Activated B cell treated with CpG ODN at 0.5 μM for 24 hours (primary cell): ENCODE measurements at regions not wholly inside any gene's neighbourhood (a gene's known extent, or its start where the extent isn't known, plus 50 kb on each side); places are given as distances from the start of the nearest gene placed in this dataset.

Source experiments
- ATAC-seq: fragments of 200-7000 bp; cut with Tn5 transposase; one replicate; pipeline ENCODE4 v1.10.0; 2021; ENCODE audit warnings: low read depth, mild to moderate bottlenecking, moderate library complexity
- CTCF ChIA-PET: fragments of 350-600 bp; sonication (Branson Sonifier 250); formaldehyde crosslinking; loops from one replicate; lab custom pipeline; 2021; ENCODE audit warnings: antibody characterized with exemption; lab: Charles Lee
- POLR2A ChIA-PET: fragments of 350-600 bp; sonication (Branson Sonifier 250); formaldehyde crosslinking; loops from one replicate; lab custom pipeline; 2021; ENCODE audit warnings: antibody characterized with exemption; lab: Charles Lee
- DNase-seq: peaks from one replicate; pipeline ENCODE4 v3.0.0; 2022
- H3K27ac Mint-ChIP-seq: one replicate; pipeline ENCODE4 v1.8.0; 2020; ENCODE audit warnings: mixed read lengths
- H3K27me3 Mint-ChIP-seq: one replicate; pipeline ENCODE4 v1.8.0; 2021; ENCODE audit warnings: mixed read lengths
- H3K36me3 Mint-ChIP-seq: one replicate; pipeline ENCODE4 v1.8.0; 2021; ENCODE audit warnings: low read depth, mixed read lengths
- H3K4me1 Mint-ChIP-seq: one replicate; pipeline ENCODE4 v1.8.0; 2021; ENCODE audit warnings: mixed read lengths
- H3K4me3 Mint-ChIP-seq: one replicate; pipeline ENCODE4 v1.8.0; 2020; ENCODE audit warnings: mild to moderate bottlenecking, mixed read lengths
- H3K9me3 Mint-ChIP-seq: one replicate; pipeline ENCODE4 v1.8.0; 2020; ENCODE audit warnings: mixed read lengths
- intact Hi-C: fragments of 100-400 bp; cut with micrococcal nuclease; formaldehyde crosslinking; loops from one replicate; pipeline ENCODE4 v1.15.1; 2024
- TF ChIP-seq, protein P1 (sequence below): fragments of 200-600 bp; IDR thresholded peaks from one replicate; pipeline ENCODE4 v1.8.0; 2022; ENCODE audit warnings: antibody characterized with exemption, mild to moderate bottlenecking

DNA sequence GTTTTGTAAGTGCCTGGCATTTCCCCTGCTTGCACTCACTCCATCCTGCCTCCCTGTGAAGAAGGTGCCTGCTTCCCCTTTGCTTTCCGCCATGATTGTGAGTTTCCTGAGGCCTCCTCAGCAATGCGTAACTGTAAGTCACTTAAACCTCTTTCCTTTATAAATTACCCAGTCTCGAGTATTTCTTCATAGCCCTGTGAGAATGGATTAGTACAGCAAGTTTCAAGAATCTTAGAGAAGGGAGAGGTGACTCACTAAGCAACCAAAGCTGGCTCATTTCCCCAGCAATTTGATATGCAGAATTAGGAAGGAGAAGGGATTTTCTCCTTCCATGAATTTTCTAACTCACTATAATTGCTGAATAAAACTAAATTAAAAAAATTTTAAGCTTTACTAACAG lies 251.0 kb upstream of the FOXG1 start:
- ChIA-PET CTCF (no interaction called here), POLR2A (no interaction called here)
- no peaks in the 10 kb centered on the region for H3K4me1 Mint-ChIP-seq
- H3K27ac Mint-ChIP-seq: no peak overlapping the region
- no peaks in the 10 kb centered on the region for H3K36me3 Mint-ChIP-seq
- ATAC-seq (no peak), DNase-seq (no peak)
- TF ChIP-seq, protein P1, sequence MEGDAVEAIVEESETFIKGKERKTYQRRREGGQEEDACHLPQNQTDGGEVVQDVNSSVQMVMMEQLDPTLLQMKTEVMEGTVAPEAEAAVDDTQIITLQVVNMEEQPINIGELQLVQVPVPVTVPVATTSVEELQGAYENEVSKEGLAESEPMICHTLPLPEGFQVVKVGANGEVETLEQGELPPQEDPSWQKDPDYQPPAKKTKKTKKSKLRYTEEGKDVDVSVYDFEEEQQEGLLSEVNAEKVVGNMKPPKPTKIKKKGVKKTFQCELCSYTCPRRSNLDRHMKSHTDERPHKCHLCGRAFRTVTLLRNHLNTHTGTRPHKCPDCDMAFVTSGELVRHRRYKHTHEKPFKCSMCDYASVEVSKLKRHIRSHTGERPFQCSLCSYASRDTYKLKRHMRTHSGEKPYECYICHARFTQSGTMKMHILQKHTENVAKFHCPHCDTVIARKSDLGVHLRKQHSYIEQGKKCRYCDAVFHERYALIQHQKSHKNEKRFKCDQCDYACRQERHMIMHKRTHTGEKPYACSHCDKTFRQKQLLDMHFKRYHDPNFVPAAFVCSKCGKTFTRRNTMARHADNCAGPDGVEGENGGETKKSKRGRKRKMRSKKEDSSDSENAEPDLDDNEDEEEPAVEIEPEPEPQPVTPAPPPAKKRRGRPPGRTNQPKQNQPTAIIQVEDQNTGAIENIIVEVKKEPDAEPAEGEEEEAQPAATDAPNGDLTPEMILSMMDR: no peak
- peaks cover 14% of the 10 kb centered on the region for H3K9me3 Mint-ChIP-seq
- no peak overlapping the region for H3K4me3 Mint-ChIP-seq
- intact Hi-C loops: no loop called here
- H3K27me3 Mint-ChIP-seq: no peaks in the 10 kb centered on the region

DNA sequence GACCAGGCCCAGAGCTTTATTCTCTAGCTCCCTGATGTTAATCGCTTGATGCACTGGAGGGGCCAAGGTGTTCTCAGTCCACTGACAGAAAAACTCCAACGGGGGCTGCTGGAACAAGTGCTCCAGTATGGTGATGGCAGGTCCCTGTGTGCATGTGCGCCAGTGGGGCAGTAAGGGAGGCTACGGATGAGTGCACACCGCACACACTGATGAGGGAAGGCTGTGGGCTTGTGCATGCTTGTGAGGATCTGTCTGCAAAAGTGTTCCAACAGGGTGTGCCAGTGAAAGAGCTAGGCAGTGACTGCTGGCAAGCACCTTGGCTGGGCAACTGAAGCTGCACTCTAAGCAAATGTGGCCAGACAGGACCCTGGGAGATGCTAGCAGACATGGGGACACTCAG lies 229.7 kb upstream of the FOXG1 start:
- no peak for DNase-seq
- ATAC-seq: no peak
- intact Hi-C loops: no loop called here
- peaks cover 15% of the 10 kb centered on the region for H3K9me3 Mint-ChIP-seq
- POLR2A ChIA-PET: no interaction called here
- CTCF ChIA-PET: no interaction called here
- TF ChIP-seq, protein P1: no peak
- no peak overlapping the region for H3K27ac Mint-ChIP-seq
- no peaks in the 10 kb centered on the region for H3K4me1 Mint-ChIP-seq
- H3K4me3 Mint-ChIP-seq: no peak overlapping the region
- no peaks in the 10 kb centered on the region for H3K36me3 Mint-ChIP-seq
- H3K27me3 Mint-ChIP-seq: no peaks in the 10 kb centered on the region

DNA sequence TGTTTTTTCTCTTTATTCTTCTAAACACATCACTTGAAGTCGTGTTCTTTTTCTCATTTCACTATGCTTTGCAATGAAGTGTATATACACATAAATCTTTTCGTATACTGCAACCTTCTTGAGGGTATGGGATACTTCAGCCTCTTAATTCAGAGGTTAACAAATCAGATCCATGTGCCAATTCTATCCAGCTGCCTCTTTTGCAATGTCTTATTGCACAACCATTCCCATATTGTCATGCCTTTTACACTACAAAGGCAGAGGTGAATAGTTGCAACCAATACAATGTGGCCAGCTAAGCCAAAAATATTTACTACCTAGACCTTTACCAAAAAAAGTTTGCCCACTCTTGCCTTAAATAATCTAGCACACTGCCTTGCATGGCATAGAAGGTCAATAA lies 224.5 kb upstream of the FOXG1 start:
- DNase-seq (no peak), ATAC-seq (no peak)
- intact Hi-C loops: no loop called here
- no peaks in the 10 kb centered on the region for H3K27me3 Mint-ChIP-seq
- CTCF ChIA-PET: no interaction called here
- no peaks in the 10 kb centered on the region for H3K36me3 Mint-ChIP-seq
- no peak overlapping the region for H3K4me3 Mint-ChIP-seq
- no peaks in the 10 kb centered on the region for H3K4me1 Mint-ChIP-seq
- H3K27ac Mint-ChIP-seq: no peak overlapping the region
- POLR2A ChIA-PET: no interaction called here
- H3K9me3 Mint-ChIP-seq: peaks cover 15% of the 10 kb centered on the region
- TF ChIP-seq, protein P1: no peak

DNA sequence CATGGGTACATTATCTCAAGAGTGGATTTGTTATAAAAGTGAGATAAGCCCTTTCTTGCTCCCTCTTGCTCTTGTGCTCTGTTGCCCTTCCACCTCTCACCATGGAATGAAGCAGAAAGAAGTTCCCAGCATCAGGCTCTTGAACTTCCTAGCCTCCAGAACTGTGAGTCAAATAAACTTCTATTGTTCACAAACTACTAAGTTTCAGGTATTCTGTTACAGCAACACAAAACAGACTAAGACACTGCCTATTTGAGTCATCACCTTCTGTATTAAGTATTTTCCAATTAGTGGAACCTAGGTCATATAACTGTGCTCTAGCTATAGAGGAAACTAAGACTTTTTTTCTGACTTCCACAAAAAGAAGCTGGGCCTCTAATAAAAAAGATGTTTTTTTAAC lies 201.2 kb upstream of the FOXG1 start:
- H3K4me3 Mint-ChIP-seq: no peak overlapping the region
- H3K9me3 Mint-ChIP-seq: peaks cover 3% of the 10 kb centered on the region
- ChIA-PET CTCF (no interaction called here), POLR2A (no interaction called here)
- no peaks in the 10 kb centered on the region for H3K36me3 Mint-ChIP-seq
- no peaks in the 10 kb centered on the region for H3K27me3 Mint-ChIP-seq
- TF ChIP-seq, protein P1: no peak
- intact Hi-C loops: no loop called here
- ATAC-seq (no peak), DNase-seq (no peak)
- no peak overlapping the region for H3K27ac Mint-ChIP-seq
- H3K4me1 Mint-ChIP-seq: no peaks in the 10 kb centered on the region

DNA sequence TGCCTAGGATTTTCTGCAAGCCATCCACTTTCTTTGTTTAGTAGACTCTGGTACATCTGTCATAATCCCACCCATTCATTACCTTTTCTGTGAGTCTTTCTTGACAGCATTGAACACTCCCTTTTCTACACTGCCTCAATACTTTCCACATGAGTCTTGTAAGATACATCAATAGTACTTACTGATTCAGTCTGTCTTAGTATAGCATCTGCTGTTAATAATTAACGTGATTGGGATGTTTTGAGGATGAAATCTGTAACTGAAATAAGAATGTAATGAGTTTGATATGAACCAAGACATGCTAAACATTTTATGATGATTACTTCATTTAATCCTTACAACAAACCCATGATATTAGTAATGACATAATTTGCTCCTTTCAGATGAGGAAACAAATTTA lies 196.2 kb upstream of the FOXG1 start:
- no peak overlapping the region for H3K27ac Mint-ChIP-seq
- TF ChIP-seq, protein P1: no peak
- ChIA-PET POLR2A (no interaction called here), CTCF (no interaction called here)
- intact Hi-C loops: no loop called here
- no peaks in the 10 kb centered on the region for H3K27me3 Mint-ChIP-seq
- DNase-seq (no peak), ATAC-seq (no peak)
- H3K4me3 Mint-ChIP-seq: no peak overlapping the region
- H3K36me3 Mint-ChIP-seq: no peaks in the 10 kb centered on the region
- H3K9me3 Mint-ChIP-seq: peaks cover 4% of the 10 kb centered on the region
- H3K4me1 Mint-ChIP-seq: no peaks in the 10 kb centered on the region
